ENCODE measurements at regions not wholly inside any gene's neighbourhood (a gene's known extent, or its start where the extent isn't known, plus 50 kb on each side); places are given as distances from the start of the nearest gene placed in this dataset.

- TF ChIP-seq TAF1 (IDR thresholded peaks at IDR 0.05; ENCODE audit: low read depth, low read length) (no peak), POLR2AphosphoS5 (IDR thresholded peaks at IDR 0.05; ENCODE audit: low read depth, low read length) (no peak), SPI1 (IDR thresholded peaks at IDR 0.05; ENCODE audit: low read depth, low read length) (no peak), POLR2A (IDR thresholded peaks at IDR 0.05; ENCODE audit: low read depth, low read length) (no peak), PAX5 (IDR thresholded peaks at IDR 0.05; ENCODE audit: insufficient read depth, low read length, severe bottlenecking) (no peak)
Observed at GRCh38 chr2:45319683-45320455, 291.2 kb downstream of the SRBD1 start.
